GM19324 (cell line): ENCODE measurements at regions not wholly inside any gene's neighbourhood (a gene's known extent, or its start where the extent isn't known, plus 50 kb on each side); places are given as distances from the start of the nearest gene placed in this dataset.
"Not testable (repeated sequence)": the region's sequence is repeated elsewhere in the genome, so short reads cannot be mapped to it uniquely, and the experiment has no call there.

Experiments
- ATAC-seq: cut with Tn5 transposase; IDR thresholded peaks from one replicate; pipeline ENCODE4 v1.9.1; 2021; ENCODE audit warnings: mild to moderate bottlenecking, moderate library complexity; ENCODE audit not compliant: unreplicated experiment, low FRiP score

GRCh38 chr18:43787721-43788120 lies 510.4 kb upstream of the SYT4 start:
- ATAC-seq: not testable (repeated sequence)

DNA sequence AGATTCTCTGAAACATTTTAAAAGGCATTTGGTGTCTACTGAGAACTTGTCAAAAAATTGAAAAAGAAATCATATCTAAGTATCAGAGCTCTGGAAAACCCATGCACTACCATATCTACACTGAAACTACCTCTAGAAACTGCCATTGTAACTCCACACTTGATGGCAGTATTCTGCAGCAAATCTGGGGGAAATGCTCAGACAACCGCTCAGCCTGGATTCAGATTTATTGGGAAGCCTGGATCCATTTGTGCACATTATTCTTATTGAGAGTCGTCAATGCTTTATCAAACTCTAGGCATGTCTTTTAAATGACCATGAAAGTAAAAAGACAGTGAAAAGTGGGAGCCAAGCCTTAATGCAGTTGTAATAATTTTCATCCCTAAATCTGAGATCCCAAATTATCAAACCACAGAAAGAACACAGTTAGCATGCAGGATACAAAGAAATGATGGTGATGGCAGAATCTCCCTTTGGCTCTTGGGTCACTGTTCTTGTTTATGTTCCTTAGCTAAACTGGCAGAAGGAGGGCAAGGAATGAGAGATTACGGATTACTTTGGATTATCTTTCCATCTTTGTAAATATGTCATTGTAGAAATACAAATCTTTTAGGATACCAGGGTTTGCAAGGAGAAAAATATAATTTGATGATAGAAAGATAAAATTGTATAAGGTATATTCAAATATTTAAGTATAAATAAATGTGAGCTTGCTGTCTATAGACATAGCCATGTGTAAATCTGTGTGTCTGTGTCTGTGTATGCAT lies 512.1 kb upstream of the SYT4 start:
- no peak for ATAC-seq

DNA sequence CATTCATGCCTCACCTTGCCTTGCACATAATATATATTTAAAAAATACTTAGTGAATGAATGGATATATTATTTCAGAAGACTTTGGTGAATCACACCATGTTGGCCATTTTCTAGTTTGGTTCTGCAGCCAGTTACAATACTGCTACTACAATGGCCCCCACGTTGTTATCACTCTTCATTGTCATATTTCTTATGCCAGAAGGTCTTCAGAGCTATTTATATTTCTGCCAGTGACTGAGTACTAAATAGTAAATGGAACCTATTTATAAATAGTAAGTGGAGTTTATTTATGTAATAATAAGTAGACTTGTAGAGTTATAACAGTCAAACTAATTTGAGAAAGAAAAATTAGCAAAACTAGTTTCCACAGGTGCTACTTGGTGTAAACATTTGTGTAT lies 516.6 kb upstream of the SYT4 start:
- ATAC-seq: no peak

- no peak for ATAC-seq
These were observed 517.1 kb upstream of the SYT4 start for GRCh38 chr18:43794363-43794762.

- no peak for ATAC-seq
These were observed 520.1 kb upstream of the SYT4 start for GRCh38 chr18:43797347-43797746.

DNA sequence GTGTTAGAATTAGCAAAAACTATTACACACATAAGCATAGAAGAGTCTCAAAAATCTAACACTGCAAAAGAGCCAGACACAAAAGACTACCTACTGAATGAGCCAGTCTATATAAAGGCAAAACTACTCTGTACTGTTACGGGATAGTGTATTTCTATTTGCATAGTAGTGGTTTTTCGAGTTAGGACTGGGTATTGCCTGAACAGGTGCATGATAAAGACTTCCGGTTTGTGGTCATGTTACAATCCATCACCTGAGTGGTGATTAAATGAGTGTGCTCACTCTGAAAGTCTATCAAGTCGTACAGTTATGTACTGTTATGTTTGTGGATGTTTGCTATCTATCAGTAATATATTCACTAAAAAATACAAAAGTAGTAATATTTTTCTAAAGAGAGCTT lies 523.3 kb upstream of the SYT4 start:
- no peak for ATAC-seq

DNA sequence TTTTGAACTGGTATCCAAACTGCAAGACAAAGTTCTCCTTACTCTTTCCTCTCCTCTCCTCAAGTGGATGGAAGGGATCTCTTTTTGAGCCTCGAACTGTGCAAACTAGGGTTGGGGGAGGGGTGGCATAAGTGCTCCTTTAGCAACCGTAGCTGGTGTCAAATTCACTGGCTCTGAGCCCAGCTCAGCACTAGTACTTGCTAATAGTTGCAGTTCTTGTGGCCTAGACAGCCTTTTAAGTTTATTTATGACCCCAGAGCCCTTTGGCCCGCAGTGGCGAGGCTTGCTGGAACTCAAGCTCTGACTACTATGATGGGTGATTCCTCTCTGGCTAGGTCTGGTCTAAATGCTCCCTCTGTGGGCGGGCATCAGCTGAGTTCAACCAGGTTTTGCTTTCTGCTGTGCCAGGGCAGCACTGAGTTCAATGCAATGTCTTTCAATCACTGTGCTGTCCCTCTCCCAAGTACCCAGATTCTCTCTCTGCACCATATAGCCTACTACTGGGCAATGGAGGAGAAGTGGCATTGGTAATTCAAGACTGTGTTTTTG lies 528.4 kb upstream of the SYT4 start:
- no peak for ATAC-seq

DNA sequence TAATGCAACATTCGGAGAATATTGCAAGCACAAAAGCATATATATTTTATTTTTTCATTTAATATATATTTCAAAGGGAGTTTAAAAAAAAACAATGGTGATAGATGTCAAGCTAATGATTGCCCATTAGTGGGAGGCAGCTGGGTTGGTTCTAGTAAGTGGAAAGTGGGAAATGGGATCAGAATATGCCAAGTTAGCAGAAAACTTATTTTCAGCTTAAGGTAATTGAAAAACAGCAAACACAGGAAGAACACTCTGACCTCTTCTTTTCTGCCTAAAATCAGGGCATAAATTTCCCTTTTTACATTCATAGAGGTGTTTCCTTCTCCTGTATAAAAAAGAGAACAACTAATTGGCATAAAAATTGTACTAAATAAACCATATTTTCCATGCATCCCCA lies 535.3 kb upstream of the SYT4 start:
- no peak for ATAC-seq

DNA sequence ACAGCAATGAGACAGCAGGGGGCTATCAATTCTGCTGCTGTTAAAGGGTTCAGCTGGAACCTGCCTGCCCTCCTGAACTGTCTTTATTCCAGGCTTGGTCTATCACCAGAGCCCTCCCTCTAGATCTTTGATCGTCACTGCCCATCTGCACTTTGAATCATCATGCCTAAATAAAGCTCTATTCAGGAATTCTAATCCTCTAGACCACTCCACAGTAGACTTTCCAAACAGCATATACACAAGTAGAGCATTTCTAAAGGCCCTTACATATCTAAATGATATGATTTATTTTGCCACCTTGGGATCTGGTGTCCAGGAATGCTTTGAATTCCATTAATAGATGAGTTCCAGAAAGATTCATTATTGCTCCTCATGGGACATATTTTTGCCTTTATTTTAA lies 542.1 kb upstream of the SYT4 start:
- no peak for ATAC-seq

DNA sequence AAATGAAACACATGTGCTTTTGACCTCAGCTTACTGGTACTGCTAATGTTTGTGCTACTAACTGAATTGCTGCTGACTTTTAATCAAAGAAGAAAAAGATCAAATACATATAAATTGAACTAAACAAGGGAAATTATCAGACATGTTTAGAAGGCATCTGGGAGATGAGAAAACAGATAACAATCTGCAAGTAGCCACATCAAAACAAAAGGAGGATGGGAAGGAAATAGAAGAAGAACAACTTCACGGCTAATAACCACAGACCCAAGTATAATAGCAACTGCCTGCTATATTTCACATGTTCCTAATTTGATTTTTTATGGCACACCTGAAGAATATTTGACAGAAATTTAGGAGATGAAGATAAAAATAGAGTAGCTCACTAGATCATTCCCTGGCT lies 542.6 kb upstream of the SYT4 start:
- ATAC-seq: no peak

DNA sequence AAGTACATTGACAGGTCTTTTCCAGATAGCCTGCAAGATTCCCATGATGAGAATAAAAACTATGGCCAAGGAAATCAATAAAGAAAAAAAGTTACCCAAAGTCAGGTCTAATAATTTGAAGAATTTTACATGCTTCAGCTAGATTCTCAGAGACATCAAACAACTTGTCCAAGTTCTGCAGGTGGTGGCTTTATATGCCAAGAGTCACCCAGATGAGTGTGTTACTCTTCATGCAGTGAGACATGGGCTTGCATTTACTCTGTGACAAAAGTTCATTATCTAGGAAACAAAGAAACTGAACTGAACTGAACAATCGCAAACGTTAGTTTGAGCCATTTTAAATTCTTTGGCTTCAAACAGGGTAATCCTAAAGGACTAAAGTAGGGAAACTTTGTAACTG lies 548.5 kb upstream of the SYT4 start:
- no peak for ATAC-seq

- ATAC-seq: no peak
These were observed 548.9 kb upstream of the SYT4 start for GRCh38 chr18:43826215-43826614.

GRCh38 chr18:43827311-43827710 lies 550.0 kb upstream of the SYT4 start:
- ATAC-seq: no peak

DNA sequence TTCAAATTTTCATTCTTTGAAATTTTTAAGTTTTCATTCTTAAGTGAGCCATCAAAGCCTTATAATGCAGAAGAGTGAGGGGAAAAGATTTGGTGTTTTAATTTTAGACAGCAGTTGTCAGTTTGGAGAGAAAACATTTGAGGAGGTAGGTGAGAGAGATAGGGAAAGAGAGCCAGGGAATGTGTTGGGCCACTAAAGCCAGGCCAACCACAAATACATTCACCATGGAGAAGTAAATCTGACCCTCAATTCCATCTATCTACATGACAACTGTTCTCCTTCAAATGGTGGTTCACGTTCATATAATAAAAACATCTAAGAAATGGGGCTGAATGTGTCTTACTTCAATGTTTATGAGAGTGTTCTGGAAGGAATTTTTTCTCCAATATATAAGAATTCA lies 553.0 kb upstream of the SYT4 start:
- ATAC-seq: no peak

- ATAC-seq: no peak
These were observed 553.7 kb upstream of the SYT4 start for GRCh38 chr18:43830947-43831346.

- no peak for ATAC-seq
These were observed 569.0 kb upstream of the SYT4 start for GRCh38 chr18:43846299-43846698.

GRCh38 chr18:43847164-43848091 lies 570.1 kb upstream of the SYT4 start:
- no peak for ATAC-seq

GRCh38 chr18:43849831-43850230 lies 572.5 kb upstream of the SYT4 start:
- ATAC-seq: not testable (repeated sequence)

DNA sequence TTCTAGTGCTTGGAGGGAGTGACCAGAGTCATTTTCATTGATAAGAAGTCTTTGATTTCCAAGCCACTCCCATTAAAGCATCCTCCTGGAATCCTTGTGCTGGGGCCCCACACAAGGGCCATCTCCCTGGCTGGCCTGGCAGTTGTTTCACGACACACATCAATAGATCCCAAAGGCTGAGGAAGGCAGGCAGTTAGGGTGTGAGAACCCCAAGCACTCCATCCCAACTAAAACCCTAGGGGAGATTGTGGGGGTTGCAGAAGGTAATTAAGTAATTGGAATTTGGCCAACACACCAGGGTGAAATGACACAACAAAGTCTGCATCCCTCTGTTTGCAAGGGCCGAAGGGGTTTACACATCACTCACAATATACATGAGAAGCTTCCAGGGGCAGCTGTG lies 578.1 kb upstream of the SYT4 start:
- no peak for ATAC-seq

DNA sequence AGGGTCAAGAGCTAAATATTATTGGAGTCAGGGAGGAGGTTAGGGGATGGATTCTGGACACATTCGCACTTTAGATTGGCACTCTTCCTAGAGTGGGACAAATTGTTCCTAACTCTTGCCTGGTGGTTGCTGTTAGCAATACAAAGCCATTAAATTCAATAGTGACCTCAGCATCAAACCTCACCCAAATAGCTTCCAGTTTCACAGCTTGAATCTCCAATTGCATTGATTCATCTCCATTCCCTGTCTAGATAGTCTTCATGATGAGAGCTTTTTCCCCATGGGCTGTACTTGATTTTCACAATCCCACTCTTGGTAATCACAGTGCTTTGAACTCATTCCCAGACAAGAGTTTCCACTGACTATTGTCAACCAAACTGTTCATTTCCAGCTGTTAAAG lies 585.9 kb upstream of the SYT4 start:
- no peak for ATAC-seq

DNA sequence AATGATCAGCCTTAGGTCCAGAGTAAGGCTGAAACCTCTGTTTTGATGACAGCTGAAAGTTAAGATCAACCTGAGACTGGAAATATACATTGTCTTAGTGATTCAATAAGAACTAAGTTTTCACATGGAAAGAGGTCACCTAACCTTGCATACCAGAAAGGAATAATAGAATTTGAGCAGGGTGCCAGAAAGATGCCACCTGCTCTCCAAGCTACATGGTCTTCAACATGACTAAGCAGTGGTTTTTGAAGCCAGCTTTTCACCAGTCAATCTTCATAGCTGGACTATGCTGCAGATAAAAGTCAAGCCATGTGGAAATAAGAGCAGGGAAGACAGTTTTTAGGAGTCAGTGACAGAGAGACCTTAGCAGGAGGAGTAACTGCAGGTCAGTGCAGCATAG lies 589.4 kb upstream of the SYT4 start:
- ATAC-seq: no peak
